HG03103 (cell line): ENCODE measurements at regions not wholly inside any gene's neighbourhood (a gene's known extent, or its start where the extent isn't known, plus 50 kb on each side); places are given as distances from the start of the nearest gene placed in this dataset.

ENCODE experiments used
- ATAC-seq: cut with Tn5 transposase; IDR thresholded peaks from one replicate; pipeline ENCODE4 v1.9.1; 2021; ENCODE audit warnings: low read depth; ENCODE audit not compliant: unreplicated experiment

DNA sequence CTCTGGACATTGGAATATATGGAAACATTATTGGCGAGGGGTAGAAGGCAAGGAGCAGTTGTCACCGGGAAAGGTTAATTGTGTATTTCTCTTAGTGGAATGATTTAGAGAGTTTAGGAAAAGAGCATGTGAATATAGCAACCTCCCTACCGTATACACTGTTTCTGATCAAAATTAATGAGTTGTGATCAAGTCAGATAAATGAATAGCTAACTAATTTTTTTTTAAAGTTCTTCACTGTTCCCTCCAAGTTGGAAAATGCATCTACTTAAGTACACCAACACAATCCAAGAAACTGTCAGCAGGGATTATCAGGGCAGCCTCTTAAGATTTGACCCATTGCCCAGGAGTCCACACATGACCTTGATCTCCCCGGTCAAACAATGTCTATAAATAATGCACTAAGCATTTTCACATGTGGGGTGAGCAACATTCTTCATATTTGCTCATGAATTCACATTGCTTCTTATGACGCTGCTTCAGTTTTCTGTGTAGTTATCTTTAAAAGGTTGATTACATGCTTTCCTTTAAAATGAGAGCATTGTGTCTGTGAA lies 680.8 kb upstream of the NRSN1 start:
- no peak for ATAC-seq

- no peak for ATAC-seq
These were observed 679.5 kb upstream of the NRSN1 start for GRCh38 chr6:23446469-23446967.

- no peak for ATAC-seq
These were observed 678.3 kb upstream of the NRSN1 start for GRCh38 chr6:23447731-23448130.

- ATAC-seq: no peak
These were observed 677.7 kb upstream of the NRSN1 start for GRCh38 chr6:23448281-23448680.

- no peak for ATAC-seq
These were observed 671.7 kb upstream of the NRSN1 start for GRCh38 chr6:23454080-23454976.

GRCh38 chr6:23455754-23456153 lies 670.3 kb upstream of the NRSN1 start:
- ATAC-seq: no peak

DNA sequence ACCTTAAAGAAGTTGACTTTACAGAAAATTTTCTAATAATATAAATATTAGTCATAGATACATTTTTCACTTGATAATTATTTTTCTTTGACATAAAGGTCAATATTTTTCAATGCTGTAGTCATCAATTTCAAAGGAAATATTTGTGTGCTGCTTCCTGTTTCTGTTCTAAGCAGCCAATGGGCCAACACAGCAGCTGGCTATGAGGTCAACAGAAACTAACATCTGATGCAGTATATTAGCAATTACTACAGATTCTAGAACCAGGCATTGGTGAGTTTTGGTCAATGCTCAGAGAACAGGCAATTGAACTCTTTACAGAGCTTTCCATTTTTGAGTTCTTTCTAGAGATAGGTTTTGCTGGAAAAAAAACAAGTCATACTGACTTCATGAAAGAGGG lies 669.6 kb upstream of the NRSN1 start:
- ATAC-seq: no peak

DNA sequence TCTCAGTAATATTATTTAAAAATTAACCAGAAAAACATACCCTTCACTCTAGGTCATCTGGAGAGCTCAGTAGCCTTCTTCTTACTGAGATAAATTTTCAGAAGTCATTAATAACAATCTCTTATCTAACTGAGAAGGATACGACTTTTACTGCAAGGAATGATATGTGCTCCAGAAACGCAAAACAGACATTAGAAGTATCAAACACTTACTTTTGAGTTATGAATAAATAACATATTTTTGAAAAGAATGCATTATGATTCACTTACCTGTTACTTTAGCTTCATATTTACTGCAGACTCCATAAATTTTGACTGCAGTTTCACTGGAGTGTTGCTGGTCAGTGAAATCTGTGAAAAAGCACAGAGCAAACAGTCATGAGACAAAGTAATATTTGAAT lies 668.7 kb upstream of the NRSN1 start:
- no peak for ATAC-seq

DNA sequence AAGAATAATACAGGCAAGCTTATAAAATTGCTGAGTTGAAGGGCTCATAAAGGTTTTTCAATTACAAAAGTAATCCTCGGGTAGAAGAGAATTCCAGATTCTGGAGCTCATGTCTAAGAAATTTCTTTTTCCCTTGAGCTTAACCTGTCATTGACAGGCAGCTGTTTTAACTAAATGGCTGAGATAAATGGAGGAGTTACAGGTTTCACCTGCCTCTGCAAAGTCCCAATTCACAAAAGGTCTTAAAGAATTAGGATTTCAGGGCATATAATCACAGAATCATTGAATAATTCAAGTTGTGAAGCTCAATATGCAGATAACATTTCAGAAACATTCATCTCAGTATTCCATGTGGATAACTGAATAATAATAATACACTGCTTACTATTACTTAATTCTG lies 660.1 kb upstream of the NRSN1 start:
- ATAC-seq: no peak

DNA sequence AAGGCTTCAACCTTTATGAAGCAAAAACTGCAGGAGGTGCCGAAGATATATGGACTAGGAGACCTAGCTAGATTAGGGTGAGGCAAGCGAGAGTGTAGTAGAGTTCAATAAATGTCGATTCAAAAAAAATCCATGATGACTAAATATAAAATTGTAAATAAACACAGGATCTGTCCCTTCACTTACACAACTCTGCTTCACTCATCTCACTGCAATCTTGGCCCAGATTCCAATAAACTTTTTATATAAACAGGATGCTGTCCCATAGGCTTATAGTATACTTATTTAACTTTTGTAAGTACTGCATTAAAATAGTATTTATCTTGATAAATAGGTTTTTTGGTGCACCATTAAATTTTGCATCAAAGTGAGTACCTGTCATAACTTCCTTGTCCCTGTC lies 648.4 kb upstream of the NRSN1 start:
- ATAC-seq: no peak

- ATAC-seq: no peak
These were observed 647.7 kb upstream of the NRSN1 start for GRCh38 chr6:23478312-23478711.

GRCh38 chr6:23483896-23484295 lies 642.1 kb upstream of the NRSN1 start:
- ATAC-seq: no peak

- no peak for ATAC-seq
These were observed 631.6 kb upstream of the NRSN1 start for GRCh38 chr6:23494367-23494766.

DNA sequence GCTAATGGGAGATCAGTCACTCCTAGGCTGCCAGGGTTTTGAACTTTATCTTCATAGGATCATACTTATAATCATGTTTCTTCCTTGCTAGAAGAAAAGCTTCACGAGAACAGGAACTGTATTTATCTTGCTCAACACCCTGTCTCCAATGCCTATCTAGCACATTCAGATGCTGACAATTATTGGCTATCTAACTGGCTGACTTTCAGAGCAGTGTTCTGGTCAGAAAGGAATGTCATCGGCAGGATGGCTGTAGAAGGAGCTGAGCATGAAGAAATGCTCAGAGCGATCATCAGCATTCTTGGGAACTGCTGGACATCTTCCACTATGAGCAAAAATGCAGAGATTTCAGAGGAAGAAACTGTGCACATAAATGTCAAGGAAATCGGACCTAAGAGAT lies 628.0 kb upstream of the NRSN1 start:
- ATAC-seq: no peak

- no peak for ATAC-seq
These were observed 626.5 kb upstream of the NRSN1 start for GRCh38 chr6:23499549-23499948.

- ATAC-seq: no peak
These were observed 622.8 kb upstream of the NRSN1 start for GRCh38 chr6:23503173-23503572.

DNA sequence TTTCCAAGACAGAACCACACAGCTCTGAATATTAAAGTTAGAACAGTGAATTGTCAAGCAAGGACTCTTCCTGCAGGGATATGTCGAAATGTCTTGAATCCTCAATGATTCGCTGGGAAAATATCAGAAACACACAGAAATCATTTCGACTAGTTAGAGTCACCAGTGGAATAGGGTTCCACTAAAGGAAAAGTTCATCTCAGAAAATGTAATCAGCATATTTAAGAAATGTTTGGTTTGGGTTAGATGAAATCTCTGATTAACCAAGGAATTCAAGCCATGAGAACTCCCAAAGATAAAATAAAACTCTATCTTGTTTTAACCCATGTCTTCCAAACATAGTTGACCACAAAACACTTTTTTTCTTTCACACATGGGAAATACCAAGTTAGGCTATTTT lies 621.0 kb upstream of the NRSN1 start:
- no peak for ATAC-seq

DNA sequence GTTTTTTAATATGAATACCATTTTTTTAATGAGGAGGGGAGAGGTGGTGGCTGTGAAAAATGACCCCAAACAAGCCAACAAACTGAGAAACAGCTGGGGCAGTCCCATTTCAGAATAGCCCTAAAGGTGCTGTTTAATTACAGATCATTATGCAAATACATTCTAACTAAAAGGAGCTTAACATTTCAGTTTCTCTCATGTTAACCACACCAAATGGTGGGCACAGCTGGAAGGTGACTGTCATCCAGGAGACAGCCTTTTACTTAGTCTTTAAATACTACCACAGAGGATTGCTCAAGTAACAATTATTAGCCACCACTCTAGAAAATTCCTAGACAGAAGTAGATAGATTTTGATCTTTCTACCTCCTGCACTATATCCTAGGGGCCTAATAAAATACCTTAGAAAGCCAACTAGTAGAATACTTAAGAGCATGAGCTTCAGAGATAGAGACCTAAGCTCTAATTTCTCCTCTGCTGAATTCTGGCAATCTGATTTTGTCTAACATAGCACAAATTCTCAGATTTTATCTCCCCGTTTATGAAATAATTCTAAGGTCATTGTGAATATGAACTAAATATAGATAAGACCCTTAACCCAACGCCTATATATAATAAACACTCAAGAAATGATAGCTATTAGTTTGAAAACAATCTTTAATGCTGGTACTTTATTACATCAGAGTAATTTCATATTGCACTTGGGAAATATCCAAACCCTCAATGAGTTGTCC lies 615.1 kb upstream of the NRSN1 start:
- no peak for ATAC-seq

GRCh38 chr6:23511817-23512216 lies 614.2 kb upstream of the NRSN1 start:
- no peak for ATAC-seq

DNA sequence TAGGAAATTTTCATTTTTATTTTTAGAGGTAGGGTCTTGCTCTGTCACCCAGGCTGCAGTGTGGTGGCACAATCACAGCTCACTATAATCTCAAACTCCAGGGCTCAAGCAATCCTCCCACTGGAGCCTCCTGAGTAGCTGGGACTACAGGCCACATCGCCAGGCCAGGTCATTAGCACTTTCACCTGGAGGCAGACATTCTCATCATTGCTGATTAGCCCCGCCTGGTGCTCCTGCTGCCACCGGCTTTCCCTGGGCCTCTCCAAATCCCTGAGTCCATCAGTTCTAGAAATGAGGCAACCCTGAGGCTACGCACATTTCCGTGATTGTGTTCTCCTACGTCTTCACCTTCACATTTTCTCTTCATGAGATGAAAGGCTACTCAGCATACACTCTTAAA lies 607.7 kb upstream of the NRSN1 start:
- ATAC-seq: no peak

DNA sequence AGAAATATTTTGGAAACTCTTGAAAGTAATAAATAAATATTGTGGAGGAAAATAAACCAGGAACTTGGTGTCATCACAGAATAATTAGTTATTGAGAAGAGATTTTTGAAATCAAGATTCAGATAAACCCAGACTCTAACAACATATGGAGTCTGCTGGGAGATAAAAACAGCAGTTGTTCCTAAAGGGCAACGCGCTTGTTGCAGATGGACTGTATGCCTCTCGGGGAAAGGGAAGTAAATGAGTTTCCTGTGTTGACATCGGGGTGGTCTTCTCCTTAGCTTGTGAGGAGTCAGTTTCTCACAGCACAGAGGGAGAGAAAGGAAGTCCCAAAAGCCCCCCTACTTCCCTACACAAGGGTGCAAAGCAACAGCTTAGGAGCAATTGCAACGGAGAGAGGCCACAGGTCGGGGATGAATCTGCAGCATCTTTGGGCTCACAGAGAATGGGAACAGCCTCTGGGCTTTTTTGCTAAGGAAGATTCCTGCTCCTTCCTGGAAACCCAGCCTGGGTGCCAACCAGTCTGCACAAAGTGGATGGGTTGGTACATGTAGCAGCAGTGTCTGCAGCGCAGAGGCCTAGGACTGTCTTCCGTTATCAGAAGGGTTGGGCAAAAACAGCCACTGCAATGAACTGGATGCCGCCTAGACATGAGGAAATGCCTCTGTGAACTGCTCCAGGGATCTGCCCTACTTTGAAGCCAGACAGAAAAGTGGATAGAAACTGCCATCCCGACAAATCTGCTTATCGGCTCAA lies 603.0 kb upstream of the NRSN1 start:
- no peak for ATAC-seq
